NB4 (cell line): ENCODE measurements at regions not wholly inside any gene's neighbourhood (a gene's known extent, or its start where the extent isn't known, plus 50 kb on each side); places are given as distances from the start of the nearest gene placed in this dataset.

ENCODE experiments used
- MAX ChIP-seq: IDR thresholded peaks from 2 replicates; pipeline ENCODE4 v1.6.1; 2011; ENCODE audit warnings: low read depth, low read length
- MYC ChIP-seq: IDR thresholded peaks from 2 replicates; pipeline ENCODE4 v1.6.1; 2011; ENCODE audit warnings: low read depth, low read length
- POLR2A ChIP-seq: IDR thresholded peaks from 2 replicates; pipeline ENCODE4 v1.6.1; 2011; ENCODE audit warnings: mild to moderate bottlenecking; ENCODE audit not compliant: insufficient read length; ENCODE audit errors: extremely low read depth
- TF ChIP-seq, protein P1 (sequence below): IDR thresholded peaks from one replicate; pipeline ENCODE4 v1.5.1; 2012; ENCODE audit warnings: low read depth, low read length

- TF ChIP-seq MAX (no peak), POLR2A (no peak), MYC (no peak)
- TF ChIP-seq, protein P1, sequence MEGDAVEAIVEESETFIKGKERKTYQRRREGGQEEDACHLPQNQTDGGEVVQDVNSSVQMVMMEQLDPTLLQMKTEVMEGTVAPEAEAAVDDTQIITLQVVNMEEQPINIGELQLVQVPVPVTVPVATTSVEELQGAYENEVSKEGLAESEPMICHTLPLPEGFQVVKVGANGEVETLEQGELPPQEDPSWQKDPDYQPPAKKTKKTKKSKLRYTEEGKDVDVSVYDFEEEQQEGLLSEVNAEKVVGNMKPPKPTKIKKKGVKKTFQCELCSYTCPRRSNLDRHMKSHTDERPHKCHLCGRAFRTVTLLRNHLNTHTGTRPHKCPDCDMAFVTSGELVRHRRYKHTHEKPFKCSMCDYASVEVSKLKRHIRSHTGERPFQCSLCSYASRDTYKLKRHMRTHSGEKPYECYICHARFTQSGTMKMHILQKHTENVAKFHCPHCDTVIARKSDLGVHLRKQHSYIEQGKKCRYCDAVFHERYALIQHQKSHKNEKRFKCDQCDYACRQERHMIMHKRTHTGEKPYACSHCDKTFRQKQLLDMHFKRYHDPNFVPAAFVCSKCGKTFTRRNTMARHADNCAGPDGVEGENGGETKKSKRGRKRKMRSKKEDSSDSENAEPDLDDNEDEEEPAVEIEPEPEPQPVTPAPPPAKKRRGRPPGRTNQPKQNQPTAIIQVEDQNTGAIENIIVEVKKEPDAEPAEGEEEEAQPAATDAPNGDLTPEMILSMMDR, result peak; percentile 59
These were observed 88.4 kb downstream of the FRMPD3 start for GRCh38 chrX:107537815-107538214.
